ENCODE measurements at regions not wholly inside any gene's neighbourhood (a gene's known extent, or its start where the extent isn't known, plus 50 kb on each side); places are given as distances from the start of the nearest gene placed in this dataset.

DNA sequence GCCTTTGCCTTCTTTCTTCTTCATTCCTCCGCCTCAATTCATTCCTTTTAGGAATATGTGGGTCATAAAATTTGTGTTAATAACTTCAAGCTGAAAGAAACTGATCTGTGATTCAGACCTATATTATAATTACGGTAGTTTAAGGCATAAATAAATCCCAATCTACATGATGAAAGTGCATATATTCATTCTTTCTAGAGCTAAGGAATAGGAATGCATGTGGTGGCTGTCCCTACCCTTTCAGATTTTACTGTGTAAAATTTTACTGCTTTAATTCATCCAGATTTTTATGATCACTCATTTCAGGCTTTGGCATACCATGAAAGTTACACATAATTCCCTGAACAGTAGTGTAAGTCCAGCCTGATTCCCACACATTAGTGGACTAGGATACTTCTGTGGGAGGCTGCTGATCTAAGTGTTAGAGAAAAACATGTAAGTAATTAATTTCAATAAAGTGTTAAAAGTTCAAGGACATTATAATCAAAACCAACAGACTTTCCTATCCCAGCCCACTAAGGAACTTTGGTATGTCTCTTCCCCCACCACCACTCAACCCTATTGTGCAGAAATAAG, 83.1 kb downstream of the HINT1 start:
- no peak for DNase-seq
- Histone ChIP-seq H3K4me3 (no peak overlapping the region), H3K27ac (no peak overlapping the region), H3K4me1 (no peaks in the 10 kb centered on the region), H3K27me3 (no peaks in the 10 kb centered on the region), H3K36me3 (no peaks in the 10 kb centered on the region), H3K9me3 (no peaks in the 10 kb centered on the region)
- intact Hi-C loops (cut with DNase I; ENCODE audit: low total_unique reads), result no loop called here
- TF ChIP-seq CTCF (IDR thresholded peaks at IDR 0.05), result no peak
- TF ChIP-seq POLR2A (IDR thresholded peaks at IDR 0.05), result no peak

DNA sequence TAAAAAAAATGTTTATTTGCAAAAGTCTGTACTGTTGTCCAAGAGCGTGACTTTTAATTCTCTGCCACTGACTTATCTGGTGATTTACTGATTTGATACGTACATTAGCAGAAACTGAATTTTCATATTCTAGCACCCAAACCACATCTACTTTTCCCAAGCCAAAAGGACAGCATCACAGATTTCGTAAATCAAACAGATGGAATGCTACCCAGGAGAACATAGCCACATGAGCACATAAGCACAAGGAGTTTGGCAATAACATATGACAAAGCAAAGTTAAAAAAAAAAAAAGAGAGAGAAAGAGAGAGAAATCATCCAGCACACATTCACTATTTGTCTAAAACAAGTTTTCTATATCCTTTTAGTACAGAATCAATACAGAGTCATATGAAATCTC, 83.7 kb downstream of the HINT1 start:
- H3K36me3 ChIP-seq, result no peaks in the 10 kb centered on the region
- no peak for DNase-seq
- H3K4me3 ChIP-seq, result no peak overlapping the region
- no peaks in the 10 kb centered on the region for H3K27me3 ChIP-seq
- intact Hi-C loops (cut with DNase I; ENCODE audit: low total_unique reads), result no loop called here
- TF ChIP-seq CTCF (IDR thresholded peaks at IDR 0.05), result no peak
- no peak overlapping the region for H3K27ac ChIP-seq
- H3K4me1 ChIP-seq, result no peaks in the 10 kb centered on the region
- no peaks in the 10 kb centered on the region for H3K9me3 ChIP-seq

DNA sequence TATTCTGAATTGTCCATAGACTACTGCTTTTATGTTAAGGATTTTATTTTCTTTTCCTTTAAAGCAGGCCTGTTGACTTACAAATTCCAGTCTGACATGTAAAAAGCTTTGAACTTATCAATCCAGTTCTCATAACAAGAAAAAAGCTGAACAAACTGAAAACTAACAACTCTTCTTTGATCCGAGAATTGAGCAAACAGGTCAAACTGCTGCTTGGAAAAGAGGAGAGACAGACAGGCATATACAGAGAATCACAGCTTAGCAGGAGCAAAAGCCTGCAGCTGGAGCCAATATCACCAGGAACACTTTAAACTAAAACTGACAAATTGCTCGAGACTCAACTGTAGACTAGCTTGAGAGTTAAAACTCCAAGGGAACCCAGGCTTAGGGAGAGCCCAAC, 85.8 kb downstream of the HINT1 start:
- Histone ChIP-seq H3K9me3 (no peaks in the 10 kb centered on the region), H3K36me3 (no peaks in the 10 kb centered on the region), H3K4me1 (no peaks in the 10 kb centered on the region), H3K27me3 (no peaks in the 10 kb centered on the region), H3K4me3 (no peak overlapping the region), H3K27ac (no peak overlapping the region)
- no peak for DNase-seq
- TF ChIP-seq POLR2A (IDR thresholded peaks at IDR 0.05) (no peak), CTCF (IDR thresholded peaks at IDR 0.05) (no peak)
- intact Hi-C loops (cut with DNase I; ENCODE audit: low total_unique reads), result no loop called here

- Histone ChIP-seq H3K27me3 (no peaks in the 10 kb centered on the region), H3K4me1 (no peaks in the 10 kb centered on the region), H3K36me3 (no peaks in the 10 kb centered on the region), H3K4me3 (no peak overlapping the region), H3K9me3 (no peaks in the 10 kb centered on the region), H3K27ac (no peak overlapping the region)
- intact Hi-C loops (cut with DNase I; ENCODE audit: low total_unique reads), result no loop called here
- DNase-seq, result no peak
- TF ChIP-seq CTCF (IDR thresholded peaks at IDR 0.05), result no peak
- TF ChIP-seq POLR2A (IDR thresholded peaks at IDR 0.05), result no peak
Observed at GRCh38 chr5:131068893-131069643, 96.0 kb downstream of the HINT1 start.

DNA sequence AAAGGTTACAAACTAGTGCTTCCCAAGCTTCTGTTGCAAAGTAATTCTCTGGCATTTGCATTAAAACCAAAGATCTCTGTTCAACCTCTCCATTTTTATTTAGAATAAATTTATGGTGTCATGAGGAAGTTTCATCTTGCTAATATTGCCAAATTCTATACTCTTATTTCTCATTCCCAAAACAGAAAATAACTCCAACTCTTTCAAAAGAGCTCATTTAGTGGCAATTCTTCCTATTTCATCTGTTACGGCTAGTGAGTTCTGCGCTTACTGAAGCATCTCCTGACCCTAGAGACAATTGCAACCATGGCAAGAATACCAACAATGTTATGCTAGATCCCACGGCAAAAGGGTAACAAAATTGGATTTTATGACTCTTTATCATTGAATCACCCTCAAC, 97.0 kb downstream of the HINT1 start:
- Histone ChIP-seq H3K4me1 (no peaks in the 10 kb centered on the region), H3K4me3 (no peak overlapping the region), H3K27me3 (no peaks in the 10 kb centered on the region), H3K27ac (no peak overlapping the region), H3K36me3 (no peaks in the 10 kb centered on the region), H3K9me3 (no peaks in the 10 kb centered on the region)
- no peak for DNase-seq
- TF ChIP-seq CTCF (IDR thresholded peaks at IDR 0.05) (no peak), POLR2A (IDR thresholded peaks at IDR 0.05) (no peak)
- intact Hi-C loops (cut with DNase I; ENCODE audit: low total_unique reads), result no loop called here

All from uterus (tissue), 3 donors.